Mesothelial cell of epicardium (in vitro differentiated cells): ENCODE measurements at regions not wholly inside any gene's neighbourhood (a gene's known extent, or its start where the extent isn't known, plus 50 kb on each side); places are given as distances from the start of the nearest gene placed in this dataset.

Experiments used
- DNase-seq, 2 experiments: peaks; one replicate each; pipeline ENCODE4 v3.0.0; 2021; ENCODE audit warnings: low spot score in 2 of 2; ENCODE audit not compliant: unreplicated experiment in 2 of 2
- H3K27ac Mint-ChIP-seq: 2 replicates; pipeline ENCODE4 v1.8.0; 2021; ENCODE audit warnings: mixed read lengths
- H3K27me3 Mint-ChIP-seq: 2 replicates; pipeline ENCODE4 v1.8.0; 2021; ENCODE audit warnings: low read depth, mixed read lengths
- H3K36me3 Mint-ChIP-seq: 2 replicates; pipeline ENCODE4 v1.8.0; 2021; ENCODE audit warnings: mixed read lengths
- H3K4me1 Mint-ChIP-seq: 2 replicates; pipeline ENCODE4 v1.8.0; 2021; ENCODE audit warnings: mixed read lengths
- H3K4me3 Mint-ChIP-seq: 2 replicates; pipeline ENCODE4 v1.8.0; 2021; ENCODE audit warnings: mild to moderate bottlenecking, moderate library complexity, mixed read lengths
- H3K9me3 Mint-ChIP-seq: 2 replicates; pipeline ENCODE4 v1.8.0; 2021; ENCODE audit warnings: mixed read lengths
- CTCF ChIP-seq: fragments of 200-600 bp; sonication (generic); IDR thresholded peaks from one replicate; pipeline ENCODE4 v1.5.0; 2021; ENCODE audit warnings: antibody characterized with exemption; ENCODE audit not compliant: unreplicated experiment

GRCh38 chr1:4969556-4970129, 315.2 kb downstream of the AJAP1 start:
- no peak for TF ChIP-seq CTCF
- Mint-ChIP-seq H3K27me3 (peaks cover 24% of the 10 kb centered on the region), H3K4me3 (no peak overlapping the region), H3K27ac (no peak overlapping the region), H3K4me1 (no peaks in the 10 kb centered on the region), H3K9me3 (peaks cover 9% of the 10 kb centered on the region), H3K36me3 (no peaks in the 10 kb centered on the region)
- no peak for DNase-seq

GRCh38 chr1:4965346-4966075, 311.1 kb downstream of the AJAP1 start:
- Mint-ChIP-seq H3K36me3 (no peaks in the 10 kb centered on the region), H3K27me3 (peaks cover 55% of the 10 kb centered on the region), H3K4me3 (no peak overlapping the region), H3K27ac (no peak overlapping the region), H3K4me1 (no peaks in the 10 kb centered on the region), H3K9me3 (peaks cover 9% of the 10 kb centered on the region)
- TF ChIP-seq CTCF: no peak
- no peak for DNase-seq

- Mint-ChIP-seq H3K27me3 (peaks cover 55% of the 10 kb centered on the region), H3K27ac (no peak overlapping the region), H3K4me1 (no peaks in the 10 kb centered on the region), H3K36me3 (no peaks in the 10 kb centered on the region), H3K9me3 (peaks cover 9% of the 10 kb centered on the region), H3K4me3 (no peak overlapping the region)
- no peak for TF ChIP-seq CTCF
- no peak for DNase-seq
Measured at GRCh38 chr1:4964634-4965345, 310.4 kb downstream of the AJAP1 start.

- H3K9me3 Mint-ChIP-seq: peaks cover 4% of the 10 kb centered on the region
- no peaks in the 10 kb centered on the region for H3K4me1 Mint-ChIP-seq
- no peak overlapping the region for H3K4me3 Mint-ChIP-seq
- no peak overlapping the region for H3K27ac Mint-ChIP-seq
- no peak for TF ChIP-seq CTCF
- no peaks in the 10 kb centered on the region for H3K36me3 Mint-ChIP-seq
- peaks cover 55% of the 10 kb centered on the region for H3K27me3 Mint-ChIP-seq
- DNase-seq: no peak
Measured at GRCh38 chr1:4963251-4963650, 308.8 kb downstream of the AJAP1 start.

- no peak for DNase-seq
- H3K36me3 Mint-ChIP-seq: no peaks in the 10 kb centered on the region
- no peaks in the 10 kb centered on the region for H3K4me1 Mint-ChIP-seq
- no peak overlapping the region for H3K4me3 Mint-ChIP-seq
- no peak for TF ChIP-seq CTCF
- peaks cover 55% of the 10 kb centered on the region for H3K27me3 Mint-ChIP-seq
- H3K27ac Mint-ChIP-seq: no peak overlapping the region
- H3K9me3 Mint-ChIP-seq: peaks cover 2% of the 10 kb centered on the region
Measured at GRCh38 chr1:4962836-4963235, 308.4 kb downstream of the AJAP1 start.
